ENCODE measurements at regions not wholly inside any gene's neighbourhood (a gene's known extent, or its start where the extent isn't known, plus 50 kb on each side); places are given as distances from the start of the nearest gene placed in this dataset.

DNA sequence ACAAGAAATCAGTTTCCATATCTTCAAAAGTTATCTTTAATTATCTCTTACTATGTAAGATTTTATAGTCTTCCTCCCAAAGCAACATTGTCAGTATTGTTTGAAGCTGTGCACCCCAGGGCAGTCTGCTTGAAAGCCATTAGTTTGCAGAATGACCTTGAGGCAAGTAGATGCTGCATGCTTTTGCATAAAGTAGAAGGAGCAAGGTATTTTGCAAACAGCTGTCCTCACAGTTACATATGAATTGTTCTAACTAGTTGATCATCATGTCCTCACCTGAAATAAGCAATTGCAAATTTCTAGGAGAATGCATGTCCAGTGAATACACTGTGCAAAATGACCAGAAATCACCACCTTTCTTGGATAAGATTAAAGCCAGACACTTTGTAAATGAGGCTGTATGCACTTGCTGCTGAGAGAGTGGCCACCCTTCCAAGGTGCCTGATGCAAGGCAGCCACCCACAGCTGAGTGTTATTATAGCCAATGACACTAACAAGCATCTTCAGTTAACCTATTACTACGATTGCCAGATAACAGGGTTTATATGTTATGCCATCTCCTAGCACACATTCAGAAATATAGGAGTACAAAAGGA lies 730.0 kb upstream of the TMEM132C start:
- TF ChIP-seq, protein P1, sequence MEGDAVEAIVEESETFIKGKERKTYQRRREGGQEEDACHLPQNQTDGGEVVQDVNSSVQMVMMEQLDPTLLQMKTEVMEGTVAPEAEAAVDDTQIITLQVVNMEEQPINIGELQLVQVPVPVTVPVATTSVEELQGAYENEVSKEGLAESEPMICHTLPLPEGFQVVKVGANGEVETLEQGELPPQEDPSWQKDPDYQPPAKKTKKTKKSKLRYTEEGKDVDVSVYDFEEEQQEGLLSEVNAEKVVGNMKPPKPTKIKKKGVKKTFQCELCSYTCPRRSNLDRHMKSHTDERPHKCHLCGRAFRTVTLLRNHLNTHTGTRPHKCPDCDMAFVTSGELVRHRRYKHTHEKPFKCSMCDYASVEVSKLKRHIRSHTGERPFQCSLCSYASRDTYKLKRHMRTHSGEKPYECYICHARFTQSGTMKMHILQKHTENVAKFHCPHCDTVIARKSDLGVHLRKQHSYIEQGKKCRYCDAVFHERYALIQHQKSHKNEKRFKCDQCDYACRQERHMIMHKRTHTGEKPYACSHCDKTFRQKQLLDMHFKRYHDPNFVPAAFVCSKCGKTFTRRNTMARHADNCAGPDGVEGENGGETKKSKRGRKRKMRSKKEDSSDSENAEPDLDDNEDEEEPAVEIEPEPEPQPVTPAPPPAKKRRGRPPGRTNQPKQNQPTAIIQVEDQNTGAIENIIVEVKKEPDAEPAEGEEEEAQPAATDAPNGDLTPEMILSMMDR (conservative IDR thresholded peaks at IDR 0.05; ENCODE audit: low read length), result no peak
- no peak for TF ChIP-seq EZH2phosphoT487 (IDR thresholded peaks at IDR 0.05; ENCODE audit: borderline replicate concordance, low read depth, low read length)
